ENCODE measurements at regions not wholly inside any gene's neighbourhood (a gene's known extent, or its start where the extent isn't known, plus 50 kb on each side); places are given as distances from the start of the nearest gene placed in this dataset.

DNA sequence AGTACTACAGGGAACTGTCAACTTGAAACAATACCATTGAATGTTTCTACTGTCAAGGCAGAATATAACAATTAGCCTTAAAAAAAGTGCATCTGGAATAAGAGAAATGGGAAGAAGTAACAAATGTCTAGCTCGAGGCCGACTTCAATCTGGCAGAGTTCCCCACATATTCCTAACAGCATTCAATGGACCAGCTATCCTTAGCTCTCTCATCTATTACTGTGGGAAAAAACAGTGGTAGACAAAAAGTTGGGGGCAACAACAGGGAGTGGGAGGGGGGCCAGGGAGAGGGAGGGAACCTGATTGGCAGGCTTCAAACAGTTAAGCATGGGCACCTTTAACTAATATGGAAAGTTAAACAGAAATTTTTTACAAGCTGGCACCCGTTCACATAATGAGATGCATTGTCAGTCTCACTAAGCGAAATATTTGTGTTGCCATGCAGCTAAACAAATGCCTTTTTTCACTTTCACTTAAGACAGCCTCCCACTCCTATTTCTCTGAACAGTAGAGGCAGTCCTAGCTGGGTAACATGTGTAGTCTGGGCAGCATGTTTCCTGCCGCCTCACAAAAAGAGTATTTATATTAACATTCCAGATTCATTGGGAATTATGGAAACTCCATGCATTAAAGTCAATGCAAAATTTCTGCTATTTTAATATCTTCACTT lies 62.2 kb upstream of the SOX6 start:
- Histone ChIP-seq H3K9ac (ENCODE audit: insufficient read length, low read depth) (no peak overlapping the region), H3K4me3 (ENCODE audit: insufficient read length, low read depth) (no peak overlapping the region), H3K27me3 (ENCODE audit: insufficient read depth, insufficient read length) (no peaks in the 10 kb centered on the region), H3K9me3 (ENCODE audit: insufficient read depth, low read length) (no peaks in the 10 kb centered on the region), H3K36me3 (ENCODE audit: insufficient read depth, insufficient read length, low read length) (no peaks in the 10 kb centered on the region), H3K4me1 (ENCODE audit: insufficient read depth, insufficient read length) (no peaks in the 10 kb centered on the region)
- TF ChIP-seq SUZ12 (IDR thresholded peaks at IDR 0.05; ENCODE audit: extremely low read depth, insufficient read depth, insufficient read length) (no peak), YY1 (IDR thresholded peaks at IDR 0.05; ENCODE audit: insufficient read depth, insufficient read length) (no peak)
- DNase-seq (ENCODE audit: low read depth, low spot score), result no peak

DNA sequence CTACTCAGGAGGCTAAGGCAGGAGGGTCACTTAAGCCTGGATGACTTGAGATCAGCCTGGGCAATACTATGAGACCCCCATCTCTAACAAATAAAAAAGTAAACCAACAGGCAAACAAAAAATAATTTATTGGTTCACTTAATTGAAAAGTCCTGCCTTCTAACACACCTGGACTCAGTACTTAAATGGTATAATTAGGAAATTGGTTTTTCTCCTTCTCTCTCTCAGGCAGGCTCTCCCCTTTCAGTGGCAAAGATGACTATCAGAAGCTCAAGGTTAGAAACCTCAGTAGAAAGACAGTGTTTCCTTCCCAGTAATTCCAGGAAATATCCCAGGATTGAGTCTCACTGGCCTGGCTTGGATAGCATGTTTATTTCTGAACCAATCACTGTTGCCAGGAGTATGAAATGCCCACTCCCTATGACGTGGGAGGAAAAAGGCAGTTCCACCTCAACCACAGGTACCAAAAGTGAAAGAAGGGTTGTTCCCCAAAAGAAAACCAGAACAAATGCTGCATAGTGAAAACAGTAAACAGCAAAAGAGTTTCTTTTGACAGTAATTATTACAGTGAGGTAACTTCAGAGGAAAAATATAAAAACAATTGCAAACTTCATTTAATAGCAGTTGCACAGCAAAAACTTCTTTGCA lies 56.3 kb upstream of the SOX6 start:
- Histone ChIP-seq H3K27me3 (ENCODE audit: insufficient read depth, insufficient read length) (no peaks in the 10 kb centered on the region), H3K9ac (ENCODE audit: insufficient read length, low read depth) (no peak overlapping the region), H3K4me1 (ENCODE audit: insufficient read depth, insufficient read length) (no peaks in the 10 kb centered on the region), H3K36me3 (ENCODE audit: insufficient read depth, insufficient read length, low read length) (no peaks in the 10 kb centered on the region), H3K9me3 (ENCODE audit: insufficient read depth, low read length) (no peaks in the 10 kb centered on the region), H3K4me3 (ENCODE audit: insufficient read length, low read depth) (no peak overlapping the region)
- TF ChIP-seq SUZ12 (IDR thresholded peaks at IDR 0.05; ENCODE audit: extremely low read depth, insufficient read depth, insufficient read length) (no peak), YY1 (IDR thresholded peaks at IDR 0.05; ENCODE audit: insufficient read depth, insufficient read length) (no peak), ZNF274 (IDR thresholded peaks at IDR 0.05; ENCODE audit: low read depth, low read length) (no peak)
- DNase-seq (ENCODE audit: low read depth, low spot score), result no peak

DNA sequence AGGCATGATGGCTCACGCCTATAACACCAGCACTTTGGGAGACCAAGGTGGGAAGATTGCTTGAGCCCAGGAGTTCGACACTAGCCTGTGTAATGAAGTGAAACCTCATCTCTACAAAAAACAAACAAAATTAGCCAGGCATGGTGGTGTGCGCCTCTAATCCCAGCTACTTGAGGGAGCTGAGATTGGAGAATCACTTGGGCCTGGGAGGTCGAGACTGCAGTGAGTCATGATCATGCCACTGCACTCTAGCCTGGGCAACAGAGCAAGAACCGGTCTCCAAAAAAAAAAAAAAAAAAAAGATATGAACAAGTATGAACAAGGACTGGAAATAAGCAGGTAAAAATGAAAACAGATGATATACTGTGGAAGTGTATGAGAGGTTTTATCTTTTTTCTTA lies 54.1 kb upstream of the SOX6 start:
- H3K9me3 ChIP-seq (ENCODE audit: insufficient read depth, low read length), result no peaks in the 10 kb centered on the region
- no peak for TF ChIP-seq ZNF274 (IDR thresholded peaks at IDR 0.05; ENCODE audit: low read depth, low read length)
- TF ChIP-seq YY1 (IDR thresholded peaks at IDR 0.05; ENCODE audit: insufficient read depth, insufficient read length), result no peak
- TF ChIP-seq SUZ12 (IDR thresholded peaks at IDR 0.05; ENCODE audit: extremely low read depth, insufficient read depth, insufficient read length), result no peak
- H3K4me1 ChIP-seq (ENCODE audit: insufficient read depth, insufficient read length), result no peaks in the 10 kb centered on the region
- no peaks in the 10 kb centered on the region for H3K36me3 ChIP-seq (ENCODE audit: insufficient read depth, insufficient read length, low read length)
- H3K9ac ChIP-seq (ENCODE audit: insufficient read length, low read depth), result no peak overlapping the region
- H3K4me3 ChIP-seq (ENCODE audit: insufficient read length, low read depth), result no peak overlapping the region
- peaks cover 11% of the 10 kb centered on the region for H3K27me3 ChIP-seq (ENCODE audit: insufficient read depth, insufficient read length)
- DNase-seq (ENCODE audit: low read depth, low spot score), result no peak

DNA sequence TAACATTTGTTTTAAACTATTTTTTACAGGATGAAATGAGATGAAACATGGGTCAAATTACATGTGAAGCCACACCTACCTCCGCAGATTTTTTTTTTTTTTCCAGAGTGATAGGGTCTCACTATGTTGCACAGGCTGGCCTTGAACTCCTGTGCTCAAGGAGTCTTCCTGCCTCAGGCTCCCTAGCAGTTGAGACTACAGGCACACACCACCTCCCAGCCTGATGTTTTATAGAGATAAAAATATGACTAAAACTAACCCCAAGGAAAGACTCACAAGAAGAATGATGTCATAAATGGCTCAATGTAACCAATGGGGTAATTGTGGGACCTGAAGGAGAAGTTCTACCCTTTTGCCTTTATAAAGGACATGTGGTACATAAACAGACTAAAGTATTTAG lies 52.3 kb upstream of the SOX6 start:
- Histone ChIP-seq H3K9me3 (ENCODE audit: insufficient read depth, low read length) (no peaks in the 10 kb centered on the region), H3K4me1 (ENCODE audit: insufficient read depth, insufficient read length) (no peaks in the 10 kb centered on the region), H3K4me3 (ENCODE audit: insufficient read length, low read depth) (no peak overlapping the region), H3K27me3 (ENCODE audit: insufficient read depth, insufficient read length) (peaks cover 15% of the 10 kb centered on the region), H3K9ac (ENCODE audit: insufficient read length, low read depth) (no peak overlapping the region), H3K36me3 (ENCODE audit: insufficient read depth, insufficient read length, low read length) (no peaks in the 10 kb centered on the region)
- TF ChIP-seq SUZ12 (IDR thresholded peaks at IDR 0.05; ENCODE audit: extremely low read depth, insufficient read depth, insufficient read length) (no peak), ZNF274 (IDR thresholded peaks at IDR 0.05; ENCODE audit: low read depth, low read length) (no peak), YY1 (IDR thresholded peaks at IDR 0.05; ENCODE audit: insufficient read depth, insufficient read length) (no peak)
- DNase-seq (ENCODE audit: low read depth, low spot score), result no peak

DNA sequence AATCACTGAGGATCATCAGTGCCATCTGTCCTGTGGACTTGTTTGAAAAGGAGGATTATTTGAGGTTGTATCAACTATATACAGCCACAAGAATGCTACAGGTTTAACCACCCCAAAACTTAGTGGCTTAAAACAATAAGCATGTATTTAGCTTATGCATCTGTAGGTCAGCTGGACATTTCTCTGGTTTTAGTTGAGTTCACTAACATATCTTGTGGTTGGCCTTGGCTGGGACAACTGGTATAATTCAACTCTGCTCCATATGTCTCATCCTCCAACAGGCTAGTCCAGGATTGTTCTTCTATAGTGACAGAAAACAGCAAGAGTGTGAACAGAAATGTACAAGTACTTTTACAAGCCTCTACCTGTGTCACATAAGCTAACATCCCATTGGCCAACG lies 49.9 kb upstream of the SOX6 start:
- TF ChIP-seq SUZ12 (IDR thresholded peaks at IDR 0.05; ENCODE audit: extremely low read depth, insufficient read depth, insufficient read length) (no peak), ZNF274 (IDR thresholded peaks at IDR 0.05; ENCODE audit: low read depth, low read length) (no peak), YY1 (IDR thresholded peaks at IDR 0.05; ENCODE audit: insufficient read depth, insufficient read length) (no peak)
- Histone ChIP-seq H3K9ac (ENCODE audit: insufficient read length, low read depth) (no peak overlapping the region), H3K27me3 (ENCODE audit: insufficient read depth, insufficient read length) (peaks cover 15% of the 10 kb centered on the region), H3K4me1 (ENCODE audit: insufficient read depth, insufficient read length) (no peaks in the 10 kb centered on the region), H3K9me3 (ENCODE audit: insufficient read depth, low read length) (no peaks in the 10 kb centered on the region), H3K36me3 (ENCODE audit: insufficient read depth, insufficient read length, low read length) (no peaks in the 10 kb centered on the region), H3K4me3 (ENCODE audit: insufficient read length, low read depth) (no peak overlapping the region)
- no peak for DNase-seq (ENCODE audit: low read depth, low spot score)
